ENCODE measurements at regions not wholly inside any gene's neighbourhood (a gene's known extent, or its start where the extent isn't known, plus 50 kb on each side); places are given as distances from the start of the nearest gene placed in this dataset.

- intact Hi-C loops (cut with micrococcal nuclease; ENCODE audit: unreplicated experiment) = no loop called here
- CTCF ChIA-PET = no interaction called here
- Histone ChIP-seq H4K20me1 (ENCODE audit: insufficient read depth) (no peaks in the 10 kb centered on the region), H3K36me3 (ENCODE audit: low read depth) (no peaks in the 10 kb centered on the region), H3K9me3 (ENCODE audit: insufficient read depth, low read depth) (no peaks in the 10 kb centered on the region), H3F3A (ENCODE audit: insufficient read depth, low read depth) (no peaks in the 10 kb centered on the region), H3K9me2 (ENCODE audit: insufficient read depth) (no peaks in the 10 kb centered on the region), H3K79me2 (ENCODE audit: low read depth) (no peaks in the 10 kb centered on the region), H3K4me1 (replicated peaks; ENCODE audit: insufficient read depth) (no peaks in the 10 kb centered on the region), H3K27ac (no peak overlapping the region), H2AFZ (no peak overlapping the region), H3K4me3 (no peak overlapping the region), H3K27me3 (ENCODE audit: insufficient read depth, low read depth) (no peaks in the 10 kb centered on the region), H3K4me2 (no peak overlapping the region)
- TF ChIP-seq EZH2 (IDR thresholded peaks at IDR 0.05; ENCODE audit: low read depth) = no peak
- TF ChIP-seq CTCF (conservative IDR thresholded peaks at IDR 0.05) = no peak
- BruUV-seq (replicated peaks) = no TSS peak
- POLR2A ChIA-PET (ENCODE audit: unreplicated experiment) = no interaction called here
- no peak for DNase-seq
Measured at GRCh38 chr4:135724421-135724820, 1522.8 kb upstream of the PABPC4L start.

DNA sequence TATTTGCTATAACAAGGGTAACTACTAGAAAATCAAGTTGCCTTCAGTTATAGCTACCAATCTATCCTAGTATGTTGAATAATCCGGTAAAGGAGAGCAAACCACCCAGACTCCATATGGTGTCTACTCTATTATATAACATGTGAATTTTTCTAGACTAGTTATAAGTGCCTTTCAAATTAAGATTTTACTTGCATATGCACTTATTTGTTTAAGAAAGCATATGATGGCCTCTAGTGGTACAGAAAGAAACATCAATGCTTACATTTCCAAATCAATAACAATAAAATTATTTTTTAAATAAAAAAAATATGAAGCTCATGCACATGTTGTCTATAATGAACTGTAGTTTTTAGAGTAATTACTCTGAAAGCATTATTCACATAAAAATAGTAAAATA is 1516.4 kb upstream of the PABPC4L start:
- Histone ChIP-seq H3K4me3 (no peak overlapping the region), H3K4me2 (no peak overlapping the region), H3K9me3 (ENCODE audit: insufficient read depth, low read depth) (no peaks in the 10 kb centered on the region), H3K27me3 (ENCODE audit: insufficient read depth, low read depth) (no peaks in the 10 kb centered on the region), H3K4me1 (replicated peaks; ENCODE audit: insufficient read depth) (no peaks in the 10 kb centered on the region), H3K27ac (no peak overlapping the region), H4K20me1 (ENCODE audit: insufficient read depth) (no peaks in the 10 kb centered on the region), H3K79me2 (ENCODE audit: low read depth) (no peaks in the 10 kb centered on the region), H3K36me3 (ENCODE audit: low read depth) (no peaks in the 10 kb centered on the region), H3K9me2 (ENCODE audit: insufficient read depth) (no peaks in the 10 kb centered on the region), H2AFZ (no peak overlapping the region), H3F3A (ENCODE audit: insufficient read depth, low read depth) (no peaks in the 10 kb centered on the region)
- peak; percentile 34; the same call in 1 of the 2 replicates for TF ChIP-seq CTCF (conservative IDR thresholded peaks at IDR 0.05)
- no peak for TF ChIP-seq EZH2 (IDR thresholded peaks at IDR 0.05; ENCODE audit: low read depth)
- BruUV-seq (replicated peaks) = no TSS peak
- ChIA-PET CTCF (no interaction called here), POLR2A (ENCODE audit: unreplicated experiment) (no interaction called here)
- DNase-seq = no peak
- intact Hi-C loops (cut with micrococcal nuclease; ENCODE audit: unreplicated experiment) = no loop called here

GRCh38 chr4:135705343-135705742 is 1503.8 kb upstream of the PABPC4L start:
- Histone ChIP-seq H2AFZ (no peak overlapping the region), H3K79me2 (ENCODE audit: low read depth) (no peaks in the 10 kb centered on the region), H3K27ac (no peak overlapping the region), H3K36me3 (ENCODE audit: low read depth) (no peaks in the 10 kb centered on the region), H3K27me3 (ENCODE audit: insufficient read depth, low read depth) (no peaks in the 10 kb centered on the region), H3K4me2 (no peak overlapping the region), H3K9me3 (ENCODE audit: insufficient read depth, low read depth) (no peaks in the 10 kb centered on the region), H3K4me3 (no peak overlapping the region), H3K4me1 (replicated peaks; ENCODE audit: insufficient read depth) (no peaks in the 10 kb centered on the region), H4K20me1 (ENCODE audit: insufficient read depth) (no peaks in the 10 kb centered on the region), H3K9me2 (ENCODE audit: insufficient read depth) (no peaks in the 10 kb centered on the region), H3F3A (ENCODE audit: insufficient read depth, low read depth) (no peaks in the 10 kb centered on the region)
- intact Hi-C loops (cut with micrococcal nuclease; ENCODE audit: unreplicated experiment) = no loop called here
- ChIA-PET CTCF (no interaction called here), POLR2A (ENCODE audit: unreplicated experiment) (no interaction called here)
- TF ChIP-seq EZH2 (IDR thresholded peaks at IDR 0.05; ENCODE audit: low read depth) = no peak
- TF ChIP-seq CTCF (conservative IDR thresholded peaks at IDR 0.05) = no peak
- no TSS peak for BruUV-seq (replicated peaks)
- DNase-seq = no peak

Measured in PC-9 (cell line).